ENCODE measurements at regions not wholly inside any gene's neighbourhood (a gene's known extent, or its start where the extent isn't known, plus 50 kb on each side); places are given as distances from the start of the nearest gene placed in this dataset.

DNA sequence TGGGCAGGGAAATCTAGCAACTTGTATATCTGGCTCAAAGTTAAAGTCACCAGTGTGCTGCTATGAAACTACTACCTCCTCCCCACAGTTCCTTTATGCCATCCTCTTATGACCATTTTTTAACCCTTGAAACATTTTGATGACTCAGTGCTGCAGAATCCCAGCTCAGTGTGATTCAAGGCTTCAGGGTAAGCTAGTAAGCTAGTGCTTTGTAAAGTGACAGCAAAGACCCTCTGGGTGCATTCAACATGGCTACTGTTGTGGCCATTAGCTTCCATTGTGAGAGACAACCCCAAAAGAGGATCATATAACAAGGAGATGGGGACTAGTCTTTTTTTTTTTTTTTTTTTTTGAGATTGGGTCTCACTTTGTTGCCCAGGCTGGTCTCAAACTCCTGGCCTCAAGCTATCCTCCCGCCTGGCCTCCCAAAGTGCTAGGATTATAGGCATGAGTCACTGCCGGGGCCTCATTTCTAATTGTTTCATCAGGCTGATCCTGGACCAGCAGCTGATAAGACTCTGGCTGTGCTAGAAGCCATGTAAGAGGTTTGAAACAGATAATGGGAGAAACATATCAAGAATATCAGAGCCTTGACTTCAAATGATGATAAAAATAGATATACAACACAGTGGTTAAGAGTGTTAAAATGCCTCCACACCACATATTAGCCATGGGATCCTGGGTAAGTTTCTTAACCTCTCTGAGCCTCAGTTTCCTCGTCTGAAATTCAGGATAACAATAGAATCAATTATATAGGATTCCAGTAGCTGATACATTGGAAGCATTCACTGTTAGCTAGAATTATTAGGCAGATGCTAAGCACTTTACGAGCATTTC lies 65.7 kb upstream of the RTN4 start:
- TF ChIP-seq, protein P1, sequence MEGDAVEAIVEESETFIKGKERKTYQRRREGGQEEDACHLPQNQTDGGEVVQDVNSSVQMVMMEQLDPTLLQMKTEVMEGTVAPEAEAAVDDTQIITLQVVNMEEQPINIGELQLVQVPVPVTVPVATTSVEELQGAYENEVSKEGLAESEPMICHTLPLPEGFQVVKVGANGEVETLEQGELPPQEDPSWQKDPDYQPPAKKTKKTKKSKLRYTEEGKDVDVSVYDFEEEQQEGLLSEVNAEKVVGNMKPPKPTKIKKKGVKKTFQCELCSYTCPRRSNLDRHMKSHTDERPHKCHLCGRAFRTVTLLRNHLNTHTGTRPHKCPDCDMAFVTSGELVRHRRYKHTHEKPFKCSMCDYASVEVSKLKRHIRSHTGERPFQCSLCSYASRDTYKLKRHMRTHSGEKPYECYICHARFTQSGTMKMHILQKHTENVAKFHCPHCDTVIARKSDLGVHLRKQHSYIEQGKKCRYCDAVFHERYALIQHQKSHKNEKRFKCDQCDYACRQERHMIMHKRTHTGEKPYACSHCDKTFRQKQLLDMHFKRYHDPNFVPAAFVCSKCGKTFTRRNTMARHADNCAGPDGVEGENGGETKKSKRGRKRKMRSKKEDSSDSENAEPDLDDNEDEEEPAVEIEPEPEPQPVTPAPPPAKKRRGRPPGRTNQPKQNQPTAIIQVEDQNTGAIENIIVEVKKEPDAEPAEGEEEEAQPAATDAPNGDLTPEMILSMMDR (IDR thresholded peaks at IDR 0.05; ENCODE audit: low read depth, low read length, poor library complexity, severe bottlenecking) = no peak
- no peak for TF ChIP-seq EZH2phosphoT487 (IDR thresholded peaks at IDR 0.05; ENCODE audit: borderline replicate concordance, low read length)
